ENCODE measurements at regions not wholly inside any gene's neighbourhood (a gene's known extent, or its start where the extent isn't known, plus 50 kb on each side); places are given as distances from the start of the nearest gene placed in this dataset.

DNA sequence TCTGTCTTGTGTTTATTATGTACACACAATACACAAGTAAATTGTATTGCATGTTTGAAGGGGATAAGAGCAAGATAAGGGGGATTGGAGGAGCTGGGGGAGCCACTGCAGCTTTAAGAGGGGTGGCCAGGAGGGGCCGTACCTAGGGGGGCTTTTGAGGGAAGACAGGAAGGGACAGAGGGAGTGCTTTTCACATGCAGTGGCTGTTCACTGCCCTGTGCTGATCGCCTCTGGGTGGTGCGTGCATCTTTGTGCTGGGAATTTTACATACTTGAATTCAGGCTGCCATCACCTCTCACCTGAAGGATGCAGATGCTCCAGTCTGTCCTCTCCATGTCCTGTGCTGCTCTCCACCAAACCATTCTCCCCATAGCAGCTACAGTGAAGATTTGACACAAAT, 179.5 kb downstream of the PTPRU start (continued):
- TF ChIP-seq, protein P1, sequence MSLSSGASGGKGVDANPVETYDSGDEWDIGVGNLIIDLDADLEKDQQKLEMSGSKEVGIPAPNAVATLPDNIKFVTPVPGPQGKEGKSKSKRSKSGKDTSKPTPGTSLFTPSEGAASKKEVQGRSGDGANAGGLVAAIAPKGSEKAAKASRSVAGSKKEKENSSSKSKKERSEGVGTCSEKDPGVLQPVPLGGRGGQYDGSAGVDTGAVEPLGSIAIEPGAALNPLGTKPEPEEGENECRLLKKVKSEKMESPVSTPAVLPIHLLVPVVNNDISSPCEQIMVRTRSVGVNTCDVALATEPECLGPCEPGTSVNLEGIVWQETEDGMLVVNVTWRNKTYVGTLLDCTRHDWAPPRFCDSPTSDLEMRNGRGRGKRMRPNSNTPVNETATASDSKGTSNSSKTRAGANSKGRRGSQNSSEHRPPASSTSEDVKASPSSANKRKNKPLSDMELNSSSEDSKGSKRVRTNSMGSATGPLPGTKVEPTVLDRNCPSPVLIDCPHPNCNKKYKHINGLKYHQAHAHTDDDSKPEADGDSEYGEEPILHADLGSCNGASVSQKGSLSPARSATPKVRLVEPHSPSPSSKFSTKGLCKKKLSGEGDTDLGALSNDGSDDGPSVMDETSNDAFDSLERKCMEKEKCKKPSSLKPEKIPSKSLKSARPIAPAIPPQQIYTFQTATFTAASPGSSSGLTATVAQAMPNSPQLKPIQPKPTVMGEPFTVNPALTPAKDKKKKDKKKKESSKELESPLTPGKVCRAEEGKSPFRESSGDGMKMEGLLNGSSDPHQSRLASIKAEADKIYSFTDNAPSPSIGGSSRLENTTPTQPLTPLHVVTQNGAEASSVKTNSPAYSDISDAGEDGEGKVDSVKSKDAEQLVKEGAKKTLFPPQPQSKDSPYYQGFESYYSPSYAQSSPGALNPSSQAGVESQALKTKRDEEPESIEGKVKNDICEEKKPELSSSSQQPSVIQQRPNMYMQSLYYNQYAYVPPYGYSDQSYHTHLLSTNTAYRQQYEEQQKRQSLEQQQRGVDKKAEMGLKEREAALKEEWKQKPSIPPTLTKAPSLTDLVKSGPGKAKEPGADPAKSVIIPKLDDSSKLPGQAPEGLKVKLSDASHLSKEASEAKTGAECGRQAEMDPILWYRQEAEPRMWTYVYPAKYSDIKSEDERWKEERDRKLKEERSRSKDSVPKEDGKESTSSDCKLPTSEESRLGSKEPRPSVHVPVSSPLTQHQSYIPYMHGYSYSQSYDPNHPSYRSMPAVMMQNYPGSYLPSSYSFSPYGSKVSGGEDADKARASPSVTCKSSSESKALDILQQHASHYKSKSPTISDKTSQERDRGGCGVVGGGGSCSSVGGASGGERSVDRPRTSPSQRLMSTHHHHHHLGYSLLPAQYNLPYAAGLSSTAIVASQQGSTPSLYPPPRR (CRISPR knock-in tag; IDR thresholded peaks at IDR 0.05; ENCODE audit: borderline replicate concordance) = no peak
- TF ChIP-seq ZNF263 (CRISPR knock-in tag; IDR thresholded peaks at IDR 0.05) (no peak), KLF16 (CRISPR knock-in tag; IDR thresholded peaks at IDR 0.05) (no peak), TMF1 (CRISPR knock-in tag; IDR thresholded peaks at IDR 0.05; ENCODE audit: low read depth) (no peak), ZNF761 (CRISPR knock-in tag; conservative IDR thresholded peaks at IDR 0.05) (no peak), MTA1 (CRISPR knock-in tag; IDR thresholded peaks at IDR 0.05; ENCODE audit: borderline replicate concordance) (no peak), ZNF451 (CRISPR knock-in tag; IDR thresholded peaks at IDR 0.05) (no peak)

DNA sequence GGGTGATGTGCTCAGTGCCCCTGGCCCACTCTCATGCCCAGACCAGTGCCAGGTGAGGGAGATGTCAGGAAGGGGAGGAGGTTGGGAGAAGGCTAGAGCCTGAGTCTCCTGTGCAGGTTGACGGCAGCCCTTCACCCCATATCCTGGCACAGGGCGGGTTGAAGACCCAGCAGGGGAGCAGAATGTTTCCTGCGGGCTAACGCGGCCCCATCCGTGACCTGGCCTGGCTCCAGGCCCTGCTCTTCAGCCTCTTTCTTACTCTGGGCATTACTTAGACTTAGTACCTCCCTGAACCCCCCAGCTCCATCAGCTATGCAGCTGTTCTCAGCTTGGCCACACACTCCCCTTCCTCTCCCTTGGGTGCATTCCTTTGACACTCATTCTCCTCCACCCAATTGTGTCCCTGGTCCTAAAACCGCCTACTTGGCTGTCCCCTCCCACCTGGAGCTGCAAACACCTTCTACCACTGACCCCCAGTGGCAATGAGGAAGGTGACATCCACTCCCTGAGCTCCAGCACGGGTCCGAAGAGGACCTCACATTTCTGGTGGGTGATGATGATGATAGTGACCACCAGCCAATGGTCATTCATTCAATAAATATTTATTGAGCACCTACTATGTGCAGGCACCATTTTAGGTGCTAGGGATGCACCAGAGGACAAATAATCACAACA, 179.0 kb downstream of the PTPRU start:
- ChIA-PET POLR2A (no interaction called here), CTCF (ENCODE audit: low intra/inter-chr PET ratio, low total read pairs) (no interaction called here)
- H3K36me3 ChIP-seq (replicated peaks in 1 of 2; ENCODE audit: control insufficient read depth in 1 of 2, insufficient read depth in 2 of 2, low read length in 2 of 2) = no peaks in the 10 kb centered on the region
- no peaks in the 10 kb centered on the region for H3K9me3 ChIP-seq (ENCODE audit: low read length)
- no peak overlapping the region for H3K27ac ChIP-seq (ENCODE audit: extremely low read length, insufficient read depth, low read length)
- no TSS peak for BruUV-seq (replicated peaks)
- H2AFZ ChIP-seq (ENCODE audit: low read length) = no peak overlapping the region
- FAIRE-seq (peak; percentile 73), DNase-seq (ENCODE audit: low spot score) (peak; percentile 49), ATAC-seq (peak; percentile 86)
- no peak overlapping the region for H3K4me3 ChIP-seq (replicated peaks in 1 of 3; ENCODE audit: insufficient read depth in 1 of 3, low read depth in 2 of 3, low read length in 3 of 3)
- in situ Hi-C loops (cut with HindIII; ENCODE audit: extremely low pct_ligation_motif_present, low pct_unique_long_range_greater_than_20kb) = no loop called here
- H4K20me1 ChIP-seq (ENCODE audit: insufficient read depth, low read length) = no peaks in the 10 kb centered on the region
- WGBS (ENCODE audit: low lambda C conversion rate) = 38% methylated on average over 7 of the region's 9 CpGs
- H3K27me3 ChIP-seq (ENCODE audit: control insufficient read depth in 1 of 2, insufficient read depth in 2 of 2, low read length in 2 of 2) = no peaks in the 10 kb centered on the region; a peak in 1 of 5 replicates
- no peak overlapping the region for H3K9ac ChIP-seq (ENCODE audit: insufficient read depth, low read depth, low read length)
- H3K4me1 ChIP-seq (ENCODE audit: insufficient read depth, low read length) = no peaks in the 10 kb centered on the region
- intact Hi-C loops (cut with micrococcal nuclease; ENCODE audit: unreplicated experiment) = no loop called here
- no peaks in the 10 kb centered on the region for H3K79me2 ChIP-seq (ENCODE audit: insufficient read depth, low read length)
- no peak overlapping the region for H3K4me2 ChIP-seq (ENCODE audit: low read depth, low read length)
- TF ChIP-seq ZKSCAN8 (CRISPR knock-in tag; IDR thresholded peaks at IDR 0.05; ENCODE audit: borderline replicate concordance) (no peak), GFI1 (CRISPR knock-in tag; IDR thresholded peaks at IDR 0.05; ENCODE audit: borderline replicate concordance) (no peak), ZNF569 (CRISPR knock-in tag; IDR thresholded peaks at IDR 0.05; ENCODE audit: borderline replicate concordance) (no peak), PCBP1 (IDR thresholded peaks at IDR 0.05; ENCODE audit: borderline replicate concordance, low read depth, low read length) (no peak), SRF (IDR thresholded peaks at IDR 0.05; ENCODE audit: low read depth, low read length) (no peak), ZNF549 (CRISPR knock-in tag; IDR thresholded peaks at IDR 0.05) (no peak), ZBTB7B (CRISPR knock-in tag; IDR thresholded peaks at IDR 0.05) (no peak)
- TF ChIP-seq, protein P2, sequence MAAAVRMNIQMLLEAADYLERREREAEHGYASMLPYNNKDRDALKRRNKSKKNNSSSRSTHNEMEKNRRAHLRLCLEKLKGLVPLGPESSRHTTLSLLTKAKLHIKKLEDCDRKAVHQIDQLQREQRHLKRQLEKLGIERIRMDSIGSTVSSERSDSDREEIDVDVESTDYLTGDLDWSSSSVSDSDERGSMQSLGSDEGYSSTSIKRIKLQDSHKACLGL (CRISPR knock-in tag; IDR thresholded peaks at IDR 0.05) = no peak
- TF ChIP-seq, protein P3, sequence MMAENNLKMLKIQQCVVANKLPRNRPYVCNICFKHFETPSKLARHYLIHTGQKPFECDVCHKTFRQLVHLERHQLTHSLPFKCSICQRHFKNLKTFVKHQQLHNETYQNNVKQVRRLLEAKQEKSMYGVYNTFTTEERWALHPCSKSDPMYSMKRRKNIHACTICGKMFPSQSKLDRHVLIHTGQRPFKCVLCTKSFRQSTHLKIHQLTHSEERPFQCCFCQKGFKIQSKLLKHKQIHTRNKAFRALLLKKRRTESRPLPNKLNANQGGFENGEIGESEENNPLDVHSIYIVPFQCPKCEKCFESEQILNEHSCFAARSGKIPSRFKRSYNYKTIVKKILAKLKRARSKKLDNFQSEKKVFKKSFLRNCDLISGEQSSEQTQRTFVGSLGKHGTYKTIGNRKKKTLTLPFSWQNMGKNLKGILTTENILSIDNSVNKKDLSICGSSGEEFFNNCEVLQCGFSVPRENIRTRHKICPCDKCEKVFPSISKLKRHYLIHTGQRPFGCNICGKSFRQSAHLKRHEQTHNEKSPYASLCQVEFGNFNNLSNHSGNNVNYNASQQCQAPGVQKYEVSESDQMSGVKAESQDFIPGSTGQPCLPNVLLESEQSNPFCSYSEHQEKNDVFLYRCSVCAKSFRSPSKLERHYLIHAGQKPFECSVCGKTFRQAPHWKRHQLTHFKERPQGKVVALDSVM (CRISPR knock-in tag; IDR thresholded peaks at IDR 0.05) = no peak
